GM19324 (cell line): ENCODE measurements at regions not wholly inside any gene's neighbourhood (a gene's known extent, or its start where the extent isn't known, plus 50 kb on each side); places are given as distances from the start of the nearest gene placed in this dataset.
"Not testable (repeated sequence)": the region's sequence is repeated elsewhere in the genome, so short reads cannot be mapped to it uniquely, and the experiment has no call there.

Experiments used
- ATAC-seq: cut with Tn5 transposase; IDR thresholded peaks from one replicate; pipeline ENCODE4 v1.9.1; 2021; ENCODE audit warnings: mild to moderate bottlenecking, moderate library complexity; ENCODE audit not compliant: unreplicated experiment, low FRiP score

- ATAC-seq, result no peak
These were observed 88.6 kb downstream of the MRPL14 start for GRCh38 chr6:44038543-44039065.

DNA sequence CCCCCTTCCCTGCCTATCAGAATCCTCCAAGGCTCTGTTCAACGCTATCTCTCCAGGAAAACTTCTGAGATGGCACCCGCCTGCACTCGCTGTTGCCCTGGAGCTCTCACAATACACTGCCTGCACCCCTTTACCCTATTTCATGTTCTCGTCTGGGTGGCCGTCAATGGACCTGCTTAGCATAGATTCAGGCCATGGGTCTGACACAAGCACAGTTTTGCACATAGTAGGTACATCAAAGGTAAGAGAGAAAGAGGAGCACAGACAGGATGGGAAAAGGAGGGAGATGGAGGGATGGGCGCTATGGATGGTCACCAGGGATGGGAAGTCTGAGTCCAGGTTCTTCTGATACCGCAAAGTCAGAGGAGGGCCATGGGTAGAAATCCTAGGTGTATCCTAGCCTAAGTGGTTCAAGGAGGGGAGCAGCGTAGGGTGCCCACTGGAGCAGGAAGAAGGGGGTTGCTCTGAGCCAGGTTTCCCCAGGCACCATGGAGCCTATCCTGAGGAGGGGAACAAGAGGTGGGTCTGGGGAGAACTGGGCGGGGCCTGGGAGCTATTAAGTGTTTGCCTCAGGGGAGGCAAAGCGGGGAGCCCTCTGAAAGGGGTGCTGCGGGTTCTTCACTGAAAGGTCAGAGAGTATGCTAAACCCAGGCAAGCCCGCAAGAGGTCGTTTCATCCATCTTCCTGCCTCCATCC is 89.3 kb downstream of the MRPL14 start:
- ATAC-seq, result no peak

DNA sequence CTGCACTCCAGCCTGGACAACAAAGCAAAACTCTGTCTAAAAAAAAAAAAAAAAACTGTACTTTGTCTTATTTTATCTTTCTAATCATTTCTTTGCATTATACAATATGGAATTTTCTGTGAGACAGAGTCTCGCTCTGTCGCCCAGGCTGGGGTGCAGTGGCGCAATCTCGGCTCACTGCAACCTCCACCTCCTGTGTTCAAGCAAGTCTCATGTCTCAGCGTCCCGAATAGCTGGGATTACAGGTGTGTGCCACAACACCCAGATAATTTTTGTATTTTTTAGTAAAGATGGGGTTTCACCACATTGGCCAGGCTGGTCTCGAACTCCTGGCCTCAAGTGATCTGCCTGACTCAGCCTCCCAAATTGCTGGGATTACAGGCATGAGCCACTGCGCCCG is 90.0 kb downstream of the MRPL14 start:
- ATAC-seq, result not testable (repeated sequence)

- ATAC-seq, result no peak
These were observed 90.6 kb downstream of the MRPL14 start for GRCh38 chr6:44036699-44037101.

GRCh38 chr6:44036196-44036595 is 91.1 kb downstream of the MRPL14 start:
- no peak for ATAC-seq

DNA sequence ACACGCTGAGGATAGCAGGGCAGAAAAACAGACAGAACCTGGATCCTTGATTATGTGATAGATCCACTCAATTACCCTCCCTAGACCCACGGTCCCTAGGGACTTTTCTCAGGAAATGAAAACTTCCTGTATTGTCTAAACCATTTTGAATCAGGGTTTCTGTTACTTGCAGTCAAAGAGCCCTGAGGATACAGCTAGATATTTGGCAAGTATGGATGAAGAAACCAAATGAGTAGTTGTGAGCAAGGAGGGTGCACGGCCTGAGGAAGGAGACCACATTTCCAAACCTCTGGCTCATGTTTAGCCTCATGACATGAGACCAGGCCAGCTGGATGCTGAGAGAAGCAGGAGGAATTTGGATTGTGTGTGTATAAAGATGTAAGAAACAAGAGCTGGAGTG is 91.6 kb downstream of the MRPL14 start:
- no peak for ATAC-seq

DNA sequence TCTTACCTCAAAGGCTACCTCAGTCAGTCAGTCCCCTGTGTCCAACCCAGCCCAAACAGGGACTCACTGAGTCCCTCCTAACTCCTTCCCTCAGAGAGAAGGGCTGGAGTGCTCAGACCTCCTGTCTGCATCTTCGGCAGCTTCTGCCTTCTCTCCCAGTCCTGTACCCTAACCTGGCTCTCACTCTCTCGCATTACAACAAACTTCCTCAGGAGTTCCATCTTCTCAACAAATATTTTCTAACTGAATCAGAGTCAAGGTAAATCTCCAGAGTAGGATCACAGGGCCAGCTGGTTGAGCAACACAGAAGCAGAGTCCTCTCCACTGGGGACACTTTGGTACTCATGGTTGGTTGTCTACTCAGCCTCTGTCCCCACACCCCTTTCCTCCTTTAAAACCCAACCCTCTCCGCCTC is 92.3 kb downstream of the MRPL14 start:
- ATAC-seq, result no peak

GRCh38 chr6:44034391-44034861 is 92.8 kb downstream of the MRPL14 start:
- ATAC-seq, result no peak

DNA sequence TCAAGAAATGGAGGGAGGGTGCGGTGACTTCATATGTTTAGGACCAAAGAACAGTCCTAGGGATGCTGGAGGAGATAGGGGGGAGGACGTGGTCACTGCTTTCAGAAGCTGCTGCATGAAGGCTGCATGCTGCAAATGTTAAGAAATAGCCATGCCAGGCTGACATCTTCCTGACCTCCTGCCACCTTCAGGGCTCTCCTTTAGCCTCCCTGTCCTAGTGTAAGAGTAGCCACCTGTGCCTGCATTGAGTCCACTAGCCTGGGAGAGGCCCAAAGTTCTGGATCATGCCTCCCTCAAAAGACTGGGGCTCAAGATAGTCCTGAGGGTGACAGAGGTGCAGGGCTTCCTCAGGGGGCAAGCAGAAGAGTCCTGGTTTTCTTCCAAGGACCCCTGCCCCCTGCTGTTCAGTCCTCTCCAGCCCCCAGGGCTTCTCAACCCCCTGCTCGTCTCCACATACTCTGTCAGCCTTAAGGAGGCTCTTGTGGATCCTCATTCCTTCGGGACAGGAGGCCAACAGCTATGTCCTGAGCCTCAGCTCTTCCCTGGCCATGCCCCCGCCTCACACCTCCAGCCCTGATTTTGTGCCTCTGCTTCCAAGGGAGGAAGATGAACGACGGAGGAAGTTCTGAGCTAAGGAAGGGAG is 96.3 kb downstream of the MRPL14 start:
- ATAC-seq, result no peak

- ATAC-seq, result no peak
These were observed 97.6 kb downstream of the MRPL14 start for GRCh38 chr6:44029444-44030185.

DNA sequence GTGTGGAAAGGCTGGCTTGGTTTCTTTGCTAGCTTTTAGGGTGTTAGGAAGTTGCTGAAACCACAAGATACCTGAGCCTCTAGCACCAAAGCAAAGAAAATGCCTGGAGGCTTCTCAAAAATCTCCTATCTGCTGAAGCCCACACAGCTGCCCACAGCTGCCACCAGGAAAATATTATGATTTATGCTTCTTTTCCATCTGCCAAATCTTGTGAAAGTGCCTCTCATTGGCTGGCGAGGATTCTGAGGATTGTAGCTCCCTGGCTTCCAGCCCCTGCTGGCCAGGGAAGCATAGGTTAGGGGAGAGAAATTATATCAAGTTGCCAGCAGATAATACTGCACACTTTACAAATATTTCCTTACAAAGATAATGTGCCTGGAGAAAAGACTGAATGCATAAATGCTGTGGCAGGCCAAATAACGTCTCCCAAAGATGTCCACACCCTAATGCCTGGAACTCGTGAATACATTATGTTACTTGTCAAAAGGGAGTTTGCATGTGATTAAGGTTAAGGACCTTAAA is 98.4 kb downstream of the MRPL14 start:
- ATAC-seq, result no peak

DNA sequence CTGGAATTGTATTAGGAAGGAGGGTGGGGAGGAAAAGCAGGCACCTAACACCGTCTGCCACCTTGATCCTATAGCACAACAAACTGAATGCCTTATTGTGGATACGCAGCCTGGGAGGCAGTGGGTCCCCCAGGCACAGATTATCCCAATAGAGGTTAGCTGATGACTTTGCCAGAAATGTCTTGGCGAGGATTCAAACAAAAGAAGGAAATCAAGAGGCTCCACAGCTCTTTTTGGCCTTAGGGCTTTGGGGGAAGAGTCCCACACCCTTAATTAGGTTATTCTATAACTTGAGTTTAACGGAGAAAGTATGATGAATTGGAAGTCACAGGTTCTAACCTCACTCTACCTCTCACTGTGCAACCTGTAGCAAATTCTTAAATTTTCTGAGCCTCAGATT is 102.0 kb downstream of the MRPL14 start:
- no peak for ATAC-seq

- ATAC-seq, result no peak
These were observed 102.6 kb downstream of the MRPL14 start for GRCh38 chr6:44024574-44025219.

DNA sequence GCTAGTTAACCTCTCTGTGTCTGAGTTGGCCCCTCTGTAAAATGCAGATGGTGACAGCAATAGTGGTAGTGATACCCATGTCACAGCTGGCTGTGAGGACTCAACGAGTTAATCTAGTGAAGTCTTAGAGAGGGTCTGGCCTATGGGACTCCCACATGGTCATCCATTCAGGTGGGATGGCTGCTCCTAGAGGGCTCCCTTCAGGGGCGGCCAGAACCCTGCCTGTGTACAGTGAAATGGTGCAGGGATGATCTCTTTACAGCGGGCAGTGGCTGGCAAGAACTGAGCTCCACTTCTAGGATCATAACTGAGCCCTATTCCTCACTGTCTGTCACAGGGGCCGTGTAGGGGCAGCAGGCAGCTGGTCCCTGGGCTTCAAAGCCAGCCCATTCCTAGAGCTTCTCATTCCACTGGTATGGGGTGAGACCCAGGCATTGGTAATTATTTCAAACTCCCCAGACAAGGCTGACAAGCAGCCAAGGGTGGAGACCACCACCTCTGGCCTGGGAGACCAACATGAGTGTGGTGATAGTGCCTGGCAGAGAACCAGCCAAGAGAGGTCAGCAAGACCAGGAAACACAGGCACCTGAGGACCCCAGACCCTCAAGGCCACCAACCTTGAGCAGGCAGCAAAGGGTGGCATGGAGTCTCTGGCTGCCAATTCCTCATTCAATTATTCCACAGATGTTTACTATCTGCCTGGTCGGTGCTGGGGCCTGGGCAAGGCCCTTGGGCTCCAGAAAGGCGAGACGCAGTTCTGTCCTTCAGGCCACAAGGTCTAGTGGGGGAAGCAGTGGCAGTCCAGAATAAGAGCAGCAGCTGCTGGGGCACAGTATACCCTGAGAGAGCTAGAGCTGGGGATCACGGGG is 103.4 kb downstream of the MRPL14 start:
- no peak for ATAC-seq

DNA sequence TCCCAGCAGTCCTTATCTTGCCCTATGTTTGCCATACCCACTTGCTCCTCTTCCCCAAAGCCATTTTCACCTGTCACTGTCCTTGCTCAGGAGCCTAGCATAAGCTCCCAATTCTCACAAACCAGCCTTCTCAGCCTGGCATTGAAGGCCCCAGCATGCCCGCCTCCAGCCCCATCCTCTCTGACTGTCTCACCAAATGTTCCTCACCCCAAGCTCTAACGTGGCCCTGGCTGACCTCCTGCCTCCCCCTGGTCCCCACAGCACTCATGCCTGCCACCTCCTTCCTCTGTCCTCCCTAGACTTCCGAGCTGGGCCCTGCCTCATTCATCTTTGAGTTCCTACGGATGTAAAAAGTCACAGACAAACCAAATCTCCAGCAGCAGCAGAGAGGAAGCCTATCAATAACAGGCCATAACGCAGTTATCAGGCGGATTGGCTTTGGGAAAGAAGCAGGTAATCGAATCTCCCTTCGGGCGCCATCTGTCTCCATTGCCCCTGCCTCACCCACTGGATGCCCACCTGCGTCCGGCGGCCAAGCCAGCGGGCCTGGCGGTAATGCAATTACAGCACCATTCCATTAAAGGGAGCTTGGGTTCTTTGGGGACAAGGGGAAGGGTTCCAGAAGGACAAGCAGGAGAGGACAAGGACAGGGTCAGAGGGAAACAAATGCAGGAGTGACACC is 104.4 kb downstream of the MRPL14 start:
- ATAC-seq, result no peak

- ATAC-seq, result no peak
These were observed 105.0 kb downstream of the MRPL14 start for GRCh38 chr6:44022296-44022661.

GRCh38 chr6:44021589-44022295 is 105.5 kb downstream of the MRPL14 start:
- no peak for ATAC-seq

- ATAC-seq, result no peak
These were observed 106.4 kb downstream of the MRPL14 start for GRCh38 chr6:44020664-44021425.
